Activated T-helper 17 cell treated with anti-CD3 and anti-CD28 coated beads, Interleukin-2, amount 50 U/mL, for 72 hours (primary cell): ENCODE measurements at regions not wholly inside any gene's neighbourhood (a gene's known extent, or its start where the extent isn't known, plus 50 kb on each side); places are given as distances from the start of the nearest gene placed in this dataset.
"Not testable (repeated sequence)": the region's sequence is repeated elsewhere in the genome, so short reads cannot be mapped to it uniquely, and the experiment has no call there.

Experiments
- ATAC-seq: fragments of 150-1000 bp; cut with Tn5 transposase; replicated peaks from 2 replicates; pipeline ENCODE4 v1.10.0; 2021; ENCODE audit warnings: mild to moderate bottlenecking, moderate library complexity
- H3K27ac Mint-ChIP-seq: one replicate; pipeline ENCODE4 v1.8.0; 2022; ENCODE audit warnings: mixed read lengths
- H3K27me3 Mint-ChIP-seq: one replicate; pipeline ENCODE4 v1.8.0; 2022; ENCODE audit warnings: mixed read lengths
- H3K36me3 Mint-ChIP-seq: one replicate; pipeline ENCODE4 v1.8.0; 2022; ENCODE audit warnings: low read depth, mild to moderate bottlenecking, mixed read lengths
- H3K4me1 Mint-ChIP-seq: one replicate; pipeline ENCODE4 v1.8.0; 2022; ENCODE audit warnings: mixed read lengths
- H3K4me3 Mint-ChIP-seq: one replicate; pipeline ENCODE4 v1.8.0; 2022; ENCODE audit warnings: mild to moderate bottlenecking, mixed read lengths
- H3K9me3 Mint-ChIP-seq: one replicate; pipeline ENCODE4 v1.8.0; 2022; ENCODE audit warnings: mixed read lengths

- not testable (repeated sequence) for H3K36me3 Mint-ChIP-seq, H3K9me3 Mint-ChIP-seq, ATAC-seq, H3K27me3 Mint-ChIP-seq, H3K4me3 Mint-ChIP-seq, H3K4me1 Mint-ChIP-seq
- H3K27ac Mint-ChIP-seq, result peak overlapping the region; percentile 54
Observed at GRCh38 chr1:199030541-199030940, 391.7 kb downstream of the PTPRC start.

- H3K36me3 Mint-ChIP-seq, H3K27ac Mint-ChIP-seq, H3K27me3 Mint-ChIP-seq, H3K9me3 Mint-ChIP-seq, H3K4me3 Mint-ChIP-seq, ATAC-seq, H3K4me1 Mint-ChIP-seq: not testable (repeated sequence)
Observed at GRCh38 chr1:199031170-199031569, 392.3 kb downstream of the PTPRC start.

DNA sequence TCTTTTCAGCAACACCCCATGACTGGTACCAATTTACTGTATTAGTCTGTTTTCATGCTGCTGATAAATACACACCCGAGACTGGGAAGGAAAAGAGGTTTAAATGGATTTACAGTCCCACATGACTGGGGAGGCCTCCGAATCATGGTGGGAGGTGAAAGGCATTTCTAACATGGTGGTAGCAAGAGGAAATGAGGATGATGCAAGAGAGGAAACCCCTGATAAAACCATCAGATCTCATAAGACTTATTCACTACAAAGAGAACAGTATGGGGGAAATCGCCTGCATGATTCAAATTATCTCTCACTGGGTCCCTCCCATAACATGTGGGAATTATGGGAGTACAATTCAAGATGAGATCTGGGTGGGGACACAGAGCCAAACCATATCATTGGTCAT is 393.6 kb downstream of the PTPRC start:
- not testable (repeated sequence) for H3K9me3 Mint-ChIP-seq, H3K4me1 Mint-ChIP-seq, ATAC-seq, H3K27me3 Mint-ChIP-seq, H3K36me3 Mint-ChIP-seq, H3K4me3 Mint-ChIP-seq, H3K27ac Mint-ChIP-seq

- Mint-ChIP-seq H3K9me3 (no peaks in the 10 kb centered on the region), H3K27ac (no peak overlapping the region), H3K36me3 (no peaks in the 10 kb centered on the region), H3K4me3 (no peak overlapping the region), H3K4me1 (peaks cover 5% of the 10 kb centered on the region), H3K27me3 (no peaks in the 10 kb centered on the region)
- ATAC-seq, result no peak
Observed at GRCh38 chr1:199033661-199034060, 394.8 kb downstream of the PTPRC start.

- no peak for ATAC-seq
- Mint-ChIP-seq H3K4me3 (no peak overlapping the region), H3K4me1 (peaks cover 19% of the 10 kb centered on the region), H3K27me3 (no peaks in the 10 kb centered on the region), H3K27ac (no peak overlapping the region), H3K36me3 (no peaks in the 10 kb centered on the region), H3K9me3 (no peaks in the 10 kb centered on the region)
Observed at GRCh38 chr1:199038156-199038555, 399.3 kb downstream of the PTPRC start.

DNA sequence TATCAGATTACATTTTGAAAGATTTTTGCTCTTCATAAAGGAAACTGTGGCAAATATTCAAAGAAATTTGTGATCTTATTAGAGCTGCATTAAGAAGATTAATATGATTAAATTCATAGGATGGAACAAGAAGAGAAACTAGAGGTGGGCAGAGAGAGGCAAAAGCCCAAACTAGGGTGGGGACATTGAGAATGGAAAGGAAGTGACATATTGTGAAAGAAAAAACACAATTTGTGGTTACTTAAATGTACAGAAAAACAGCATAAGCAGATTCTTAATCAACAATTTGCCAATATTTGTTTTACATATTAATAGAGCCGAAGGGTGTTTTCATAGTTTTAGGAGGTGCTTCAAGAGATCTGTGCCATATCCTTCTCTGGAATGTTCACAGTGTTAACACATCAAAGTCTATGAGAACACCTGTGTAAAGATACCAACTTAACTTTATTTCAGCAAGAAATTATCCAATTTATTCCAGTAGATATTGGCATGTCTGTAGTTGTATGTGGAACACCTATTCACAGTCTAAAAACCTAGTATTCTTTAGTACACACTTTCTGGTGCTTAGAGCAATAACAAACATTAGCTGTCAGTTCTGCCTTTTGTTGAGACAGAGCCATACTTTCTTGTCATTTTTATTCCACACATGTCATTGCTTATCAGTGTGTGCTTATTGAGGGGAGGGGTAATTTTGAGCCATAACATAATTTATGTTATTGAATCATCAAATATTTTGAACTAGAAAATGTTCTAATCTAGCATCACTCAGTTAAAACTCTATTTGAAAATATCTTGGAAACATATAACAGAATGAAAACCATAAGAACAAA is 401.5 kb downstream of the PTPRC start:
- Mint-ChIP-seq H3K4me1 (peaks cover 19% of the 10 kb centered on the region), H3K9me3 (no peaks in the 10 kb centered on the region), H3K27me3 (no peaks in the 10 kb centered on the region), H3K4me3 (no peak overlapping the region), H3K27ac (no peak overlapping the region), H3K36me3 (no peaks in the 10 kb centered on the region)
- ATAC-seq, result no peak

DNA sequence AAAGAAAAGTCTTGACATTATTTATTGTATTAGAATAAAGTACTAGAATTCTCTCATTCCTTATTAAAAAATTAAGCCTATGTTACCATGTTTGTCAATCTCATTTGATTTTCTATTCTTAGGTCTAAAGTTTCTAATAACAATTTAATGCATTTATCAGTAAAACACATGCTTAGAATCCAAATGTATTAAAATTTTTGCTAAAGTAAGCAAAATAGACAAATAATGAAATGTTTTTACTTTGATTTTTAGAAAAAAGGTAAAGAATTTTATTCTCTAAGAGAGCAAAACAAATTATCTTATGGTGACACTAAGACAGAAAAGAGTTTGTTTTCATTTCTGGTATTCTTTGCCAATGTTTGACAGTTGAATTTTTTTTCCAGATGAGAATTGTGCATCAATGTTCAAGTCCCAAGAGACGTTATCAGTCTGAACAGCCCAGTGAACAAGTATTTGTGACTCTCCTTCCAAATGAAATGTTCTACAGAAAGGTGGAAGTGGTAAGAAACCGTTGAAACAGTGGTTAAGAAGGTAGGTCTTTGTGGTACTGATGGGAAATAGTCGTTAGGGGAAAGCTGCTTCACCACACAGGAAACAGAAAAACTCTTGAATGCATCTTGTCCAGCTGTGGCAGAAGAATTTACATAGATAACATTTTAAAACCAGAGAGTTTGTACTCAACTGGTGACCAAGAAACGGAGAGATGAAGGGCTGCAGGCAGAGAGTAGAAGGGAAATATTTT is 402.5 kb downstream of the PTPRC start:
- Mint-ChIP-seq H3K9me3 (no peaks in the 10 kb centered on the region), H3K4me3 (peak overlapping the region; percentile 9), H3K27ac (no peak overlapping the region), H3K27me3 (no peaks in the 10 kb centered on the region), H3K4me1 (peaks cover 19% of the 10 kb centered on the region), H3K36me3 (no peaks in the 10 kb centered on the region)
- ATAC-seq, result peak; percentile 93

GRCh38 chr1:199042193-199042592 is 403.4 kb downstream of the PTPRC start:
- ATAC-seq, result no peak
- Mint-ChIP-seq H3K27me3 (no peaks in the 10 kb centered on the region), H3K27ac (no peak overlapping the region), H3K4me3 (no peak overlapping the region), H3K4me1 (peaks cover 19% of the 10 kb centered on the region), H3K9me3 (no peaks in the 10 kb centered on the region), H3K36me3 (no peaks in the 10 kb centered on the region)

- no peaks in the 10 kb centered on the region for H3K36me3 Mint-ChIP-seq
- no peak for ATAC-seq
Observed at GRCh38 chr1:199044191-199044590, 405.4 kb downstream of the PTPRC start.

GRCh38 chr1:199046618-199047017 is 407.8 kb downstream of the PTPRC start:
- Mint-ChIP-seq H3K27ac (no peak overlapping the region), H3K4me1 (peaks cover 2% of the 10 kb centered on the region), H3K36me3 (no peaks in the 10 kb centered on the region), H3K4me3 (no peak overlapping the region), H3K9me3 (peaks cover 8% of the 10 kb centered on the region), H3K27me3 (no peaks in the 10 kb centered on the region)
- ATAC-seq, result no peak

More at GRCh38 chr1:199044191-199044590, 405.4 kb downstream of the PTPRC start:
- H3K27me3 Mint-ChIP-seq, result no peaks in the 10 kb centered on the region
- H3K27ac Mint-ChIP-seq, result no peak overlapping the region
- H3K9me3 Mint-ChIP-seq, result peaks cover 4% of the 10 kb centered on the region
- H3K4me1 Mint-ChIP-seq, result peaks cover 19% of the 10 kb centered on the region
- no peak overlapping the region for H3K4me3 Mint-ChIP-seq

DNA sequence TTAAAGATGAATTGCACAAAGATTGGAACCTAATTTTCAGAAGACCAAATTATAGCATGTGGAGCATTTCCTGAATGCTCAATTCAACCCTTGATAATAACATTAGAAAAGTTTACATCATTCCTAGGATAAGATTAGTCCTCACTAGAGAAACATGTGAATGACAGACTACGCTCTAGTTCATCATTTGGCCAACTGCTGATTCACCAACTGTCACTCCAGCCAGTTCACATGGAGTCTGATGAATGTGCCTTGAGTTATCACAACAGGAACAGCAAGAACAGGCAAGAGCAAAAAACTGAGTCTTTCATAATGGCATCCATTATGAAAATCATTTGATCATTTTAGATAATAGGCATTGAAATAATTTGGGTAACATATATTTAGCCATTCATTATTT is 415.9 kb downstream of the PTPRC start:
- Mint-ChIP-seq H3K9me3 (peaks cover 4% of the 10 kb centered on the region), H3K36me3 (no peaks in the 10 kb centered on the region), H3K4me1 (no peaks in the 10 kb centered on the region), H3K27ac (no peak overlapping the region), H3K4me3 (no peak overlapping the region), H3K27me3 (no peaks in the 10 kb centered on the region)
- ATAC-seq, result no peak

- H3K36me3 Mint-ChIP-seq, result no peaks in the 10 kb centered on the region
- no peaks in the 10 kb centered on the region for H3K27me3 Mint-ChIP-seq
- H3K9me3 Mint-ChIP-seq, result no peaks in the 10 kb centered on the region
- no peak for ATAC-seq
- H3K27ac Mint-ChIP-seq, result no peak overlapping the region
- H3K4me3 Mint-ChIP-seq, result no peak overlapping the region
- no peaks in the 10 kb centered on the region for H3K4me1 Mint-ChIP-seq
Observed at GRCh38 chr1:199057322-199057721, 418.5 kb downstream of the PTPRC start.

DNA sequence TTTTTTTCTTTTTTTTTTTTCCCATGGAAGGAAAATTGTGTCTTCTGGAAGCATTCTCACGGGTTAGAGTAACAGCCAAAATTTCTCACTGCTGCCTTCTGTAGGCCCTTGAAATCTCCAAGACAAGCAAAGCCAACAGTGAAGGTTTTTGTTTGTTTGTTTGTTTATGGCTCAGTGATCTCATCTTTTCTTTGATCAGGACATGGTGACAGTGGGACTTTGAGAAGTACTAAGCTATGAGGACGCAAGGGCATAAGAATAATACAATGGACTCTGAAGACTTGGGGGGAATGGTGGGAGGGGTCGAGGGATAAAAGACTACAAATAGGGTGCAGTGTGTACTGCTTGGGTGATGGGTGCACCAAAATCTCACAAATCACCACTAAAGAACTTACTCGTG is 419.4 kb downstream of the PTPRC start:
- no peaks in the 10 kb centered on the region for H3K36me3 Mint-ChIP-seq
- no peaks in the 10 kb centered on the region for H3K27me3 Mint-ChIP-seq
- no peak overlapping the region for H3K4me3 Mint-ChIP-seq
- no peaks in the 10 kb centered on the region for H3K9me3 Mint-ChIP-seq
- H3K27ac Mint-ChIP-seq, result no peak overlapping the region
- ATAC-seq, result no peak
- H3K4me1 Mint-ChIP-seq, result no peaks in the 10 kb centered on the region

DNA sequence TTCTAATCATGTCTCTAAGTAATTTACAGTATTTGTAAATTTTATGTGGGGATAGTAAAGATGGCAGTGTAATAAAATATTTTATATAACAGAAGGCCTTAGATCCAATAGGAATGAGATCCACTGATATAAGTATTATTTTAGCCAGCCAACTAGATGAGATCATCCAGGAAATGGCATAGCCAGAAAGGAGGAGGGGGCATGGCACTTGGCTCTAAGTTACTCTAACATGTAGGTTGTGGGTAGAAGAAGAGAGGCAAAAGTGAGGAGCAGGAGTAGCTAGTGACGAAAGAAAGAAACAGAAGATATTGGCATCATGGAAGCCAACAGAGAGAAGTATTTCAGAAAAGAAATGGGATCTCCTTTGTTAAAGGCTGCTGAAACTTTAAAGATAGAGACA is 426.1 kb downstream of the PTPRC start:
- no peaks in the 10 kb centered on the region for H3K27me3 Mint-ChIP-seq
- no peaks in the 10 kb centered on the region for H3K9me3 Mint-ChIP-seq
- no peak overlapping the region for H3K27ac Mint-ChIP-seq
- no peak for ATAC-seq
- H3K36me3 Mint-ChIP-seq, result no peaks in the 10 kb centered on the region
- no peaks in the 10 kb centered on the region for H3K4me1 Mint-ChIP-seq
- H3K4me3 Mint-ChIP-seq, result no peak overlapping the region

DNA sequence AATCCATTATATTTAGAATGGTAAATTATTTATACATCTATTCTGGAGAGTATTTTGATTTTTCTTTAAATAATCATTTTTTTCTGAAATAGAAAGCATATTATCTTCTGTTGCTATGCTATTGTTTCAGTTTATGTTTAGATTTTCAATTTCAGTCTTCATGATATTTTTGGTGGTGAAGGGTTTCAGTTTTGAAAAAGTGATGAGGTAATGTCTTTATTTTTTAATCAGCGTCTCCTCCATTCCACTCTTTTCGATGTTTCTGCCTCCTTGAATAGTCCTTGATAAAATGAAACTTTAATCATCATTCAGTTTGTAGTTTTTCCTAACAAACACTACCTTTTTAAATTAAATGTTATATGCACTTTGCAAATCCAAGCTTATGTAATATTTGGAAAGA is 428.6 kb downstream of the PTPRC start:
- no peak overlapping the region for H3K4me3 Mint-ChIP-seq
- no peaks in the 10 kb centered on the region for H3K9me3 Mint-ChIP-seq
- H3K27me3 Mint-ChIP-seq, result no peaks in the 10 kb centered on the region
- no peaks in the 10 kb centered on the region for H3K4me1 Mint-ChIP-seq
- ATAC-seq, result peak; percentile 28
- no peaks in the 10 kb centered on the region for H3K36me3 Mint-ChIP-seq
- H3K27ac Mint-ChIP-seq, result no peak overlapping the region
